ENCODE measurements at regions not wholly inside any gene's neighbourhood (a gene's known extent, or its start where the extent isn't known, plus 50 kb on each side); places are given as distances from the start of the nearest gene placed in this dataset.

- TF ChIP-seq CTCF (IDR thresholded peaks at IDR 0.05) (no peak), POLR2A (IDR thresholded peaks at IDR 0.05) (no peak)
These were observed 571.5 kb upstream of the FBXO33 start for GRCh38 chr14:40003773-40004172.
